22Rv1 (cell line): ENCODE measurements at regions not wholly inside any gene's neighbourhood (a gene's known extent, or its start where the extent isn't known, plus 50 kb on each side); places are given as distances from the start of the nearest gene placed in this dataset.

ENCODE experiments used
- CTCF ChIP-seq: fragments of 450-650 bp; IDR thresholded peaks from 2 replicates; pipeline ENCODE4 v1.5.1; 2017; ENCODE audit warnings: mild to moderate bottlenecking
- ZFX ChIP-seq: fragments of 450-650 bp; IDR thresholded peaks from 2 replicates; pipeline ENCODE4 v1.6.1; 2017; ENCODE audit warnings: antibody characterized with exemption, borderline replicate concordance

- TF ChIP-seq CTCF (no peak), ZFX (no peak)
Observed at GRCh38 chr5:158559643-158560042, 540.1 kb downstream of the EBF1 start.
